A549 (cell line): ENCODE measurements at regions not wholly inside any gene's neighbourhood (a gene's known extent, or its start where the extent isn't known, plus 50 kb on each side); places are given as distances from the start of the nearest gene placed in this dataset.

ENCODE experiments used
- ATAC-seq, 2 experiments: fragments of 200-7000 bp in 1 of 2; fragments of >200 bp in 1 of 2; cut with Nextera tagmentation in 1 of 2; cut with Tn5 transposase in 1 of 2; 3 replicates each; pipeline versions ENCODE4 v1.8.0 to v1.9.1; 2018 to 2020; ENCODE audit warnings: mild to moderate bottlenecking in 1 of 2, moderate library complexity in 1 of 2
- CTCF ChIA-PET: fragments of 300-600 bp; sonication (Branson Sonifier 250); formaldehyde crosslinking; extraction: SDS; loops from one replicate; lab custom pipeline; 2021; ENCODE audit warnings: antibody characterized with exemption, inconsistent platforms; lab: Yijun Ruan, JAX
- POLR2A ChIA-PET: fragments of 350-600 bp; formaldehyde crosslinking; extraction: SDS; loops from one replicate; lab custom pipeline; 2021; ENCODE audit warnings: antibody characterized with exemption, inconsistent platforms; lab: Yijun Ruan, JAX
- DNase-seq, 2 experiments: peaks; one replicate each; pipeline versions ENCODE4 v3.0.0 to v3.0.0-alpha.2; 2011 to 2016; ENCODE audit warnings: low read depth in 1 of 2, low spot score in 1 of 2
- FAIRE-seq: peaks from 2 replicates; lab custom pipeline; 2011; peaks lifted over from hg19 to GRCh38; lab: Jason Lieb, UNC
- H3K27ac ChIP-seq, 2 experiments: fragments of >200 bp; sonication (Bioruptor Twin); formaldehyde crosslinking; 3 replicates each; pipeline ENCODE4 v1.5.1; 2016 to 2017
- H3K4me1 ChIP-seq: fragments of >200 bp; sonication (Bioruptor Twin); formaldehyde crosslinking; 3 replicates; pipeline ENCODE4 v1.6.1; 2016
- H3K4me2 ChIP-seq: fragments of >200 bp; sonication (Bioruptor Twin); formaldehyde crosslinking; 3 replicates; pipeline ENCODE4 v1.6.1; 2016
- H3K4me3 ChIP-seq: fragments of >200 bp; sonication (Bioruptor Twin); formaldehyde crosslinking; 3 replicates; pipeline ENCODE4 v1.5.1; 2016
- H3K9me3 ChIP-seq: fragments of >200 bp; sonication (Bioruptor Twin); formaldehyde crosslinking; 3 replicates; pipeline ENCODE4 v1.6.1; 2016
- BCL3 ChIP-seq: fragments of >200 bp; sonication (Bioruptor Twin); formaldehyde crosslinking; IDR thresholded peaks from 3 replicates; pipeline ENCODE4 v1.6.1; 2016
- CBX2 ChIP-seq: fragments of 200-600 bp; sonication (generic); IDR thresholded peaks from 2 replicates; pipeline ENCODE4 v1.6.1; 2016; ENCODE audit warnings: low read depth, mild to moderate bottlenecking, borderline replicate concordance
- CEBPB ChIP-seq, 2 experiments: fragments of >200 bp in 1 of 2; sonication (Bioruptor Twin) in 1 of 2; formaldehyde crosslinking in 1 of 2; IDR thresholded peaks; 2 replicates each; pipeline ENCODE4 v1.6.1; 2012 to 2016
- CHD2 ChIP-seq: fragments of 150-350 bp; IDR thresholded peaks from 2 replicates; pipeline ENCODE4 v1.6.1; 2014; ENCODE audit warnings: low read length; ENCODE audit not compliant: partially characterized antibody
- EHMT2 ChIP-seq: fragments of 200-600 bp; sonication (generic); IDR thresholded peaks from 2 replicates; pipeline ENCODE4 v1.6.1; 2016; ENCODE audit warnings: antibody characterized with exemption, low read depth, mild to moderate bottlenecking, moderate library complexity
- ELK1 ChIP-seq: fragments of 150-350 bp; IDR thresholded peaks from 2 replicates; pipeline ENCODE4 v1.6.1; 2014; ENCODE audit warnings: low read depth, mild to moderate bottlenecking, low read length
- FOSB ChIP-seq: fragments of 250-450 bp; sonication (Bioruptor Pico); IDR thresholded peaks from 2 replicates; pipeline ENCODE4 v1.5.0; 2020; ENCODE audit warnings: mild to moderate bottlenecking, moderate library complexity
- HDAC2 ChIP-seq: fragments of 200-600 bp; sonication (generic); IDR thresholded peaks from 2 replicates; pipeline ENCODE4 v1.6.1; 2016
- JUN ChIP-seq, 2 experiments: fragments of >200 bp; sonication (Bioruptor Twin); formaldehyde crosslinking; IDR thresholded peaks; 2 replicates in 1 of 2; 3 replicates in 1 of 2; pipeline ENCODE4 v1.6.1; 2016 to 2017
- KDM1A ChIP-seq: fragments of 200-600 bp; sonication (generic); IDR thresholded peaks from 2 replicates; pipeline ENCODE4 v1.6.1; 2016; ENCODE audit warnings: low read depth, mild to moderate bottlenecking
- MAZ ChIP-seq: fragments of 150-350 bp; IDR thresholded peaks from 2 replicates; pipeline ENCODE4 v1.6.1; 2014; ENCODE audit warnings: antibody characterized with exemption, low read depth, low read length, borderline replicate concordance
- NFE2L2 ChIP-seq: fragments of 150-350 bp; conservative IDR thresholded peaks from 2 replicates; pipeline ENCODE4 v1.6.1; 2014; ENCODE audit warnings: low read length
- NPAS2 ChIP-seq: fragments of 250-450 bp; sonication (Bioruptor Pico); IDR thresholded peaks from 2 replicates; pipeline ENCODE4 v1.8.0; 2022; ENCODE audit warnings: mild to moderate bottlenecking, moderate library complexity, borderline replicate concordance
- PHF8 ChIP-seq: fragments of 200-600 bp; sonication (generic); IDR thresholded peaks from 2 replicates; pipeline ENCODE4 v1.6.1; 2016; ENCODE audit warnings: low read depth, mild to moderate bottlenecking, antibody characterized with exemption, moderate library complexity, borderline replicate concordance
- POLR2AphosphoS2 ChIP-seq: conservative IDR thresholded peaks from 2 replicates; pipeline ENCODE4 v1.6.1; 2012; ENCODE audit warnings: low read length, improper control_type of control experiment, inconsistent platforms
- RAD21 ChIP-seq, 2 experiments: fragments of >200 bp in 1 of 2; sonication (Bioruptor Twin) in 1 of 2; formaldehyde crosslinking in 1 of 2; IDR thresholded peaks in 1 of 2; conservative IDR thresholded peaks in 1 of 2; 2 replicates in 1 of 2; 3 replicates in 1 of 2; pipeline ENCODE4 v1.6.1; 2012 to 2018; ENCODE audit warnings: inconsistent platforms in 1 of 2
- RNF2 ChIP-seq: fragments of 200-600 bp; sonication (generic); IDR thresholded peaks from 2 replicates; pipeline ENCODE4 v1.6.1; 2016; ENCODE audit warnings: low read depth, mild to moderate bottlenecking, antibody characterized with exemption, moderate library complexity, borderline replicate concordance
- SMC3 ChIP-seq: fragments of >200 bp; sonication (Bioruptor Twin); formaldehyde crosslinking; IDR thresholded peaks from 3 replicates; pipeline ENCODE4 v1.6.1; 2018; ENCODE audit warnings: inconsistent platforms
- TFCP2L1 ChIP-seq: fragments of 250-450 bp; sonication (Bioruptor Pico); IDR thresholded peaks from 2 replicates; pipeline ENCODE4 v1.5.0; 2021; ENCODE audit warnings: mild to moderate bottlenecking
- TP53 ChIP-seq: fragments of 250-450 bp; sonication (Bioruptor Pico); IDR thresholded peaks from 2 replicates; pipeline ENCODE4 v1.5.0; 2021; ENCODE audit warnings: mild to moderate bottlenecking, moderate library complexity
- ZFP36 ChIP-seq: fragments of 450-650 bp; IDR thresholded peaks from 2 replicates; pipeline ENCODE4 v1.6.1; 2014; ENCODE audit warnings: borderline replicate concordance; ENCODE audit not compliant: partially characterized antibody
- WGBS: methylation state at CpG from one replicate; pipeline ENCODE4 v1.1.6; 2017; ENCODE audit errors: missing lambda C conversion rate; 5-methylcytosine and 5-hydroxymethylcytosine counted together
- TF ChIP-seq, protein P1 (sequence below): IDR thresholded peaks from 2 replicates; pipeline ENCODE4 v1.6.1; 2012
- TF ChIP-seq, protein P2 (sequence below): fragments of >200 bp; sonication (Bioruptor Twin); formaldehyde crosslinking; IDR thresholded peaks from 2 replicates; pipeline ENCODE4 v1.6.1; 2016
- TF ChIP-seq, protein P3 (sequence below): fragments of >200 bp; sonication (Bioruptor Twin); formaldehyde crosslinking; IDR thresholded peaks from 3 replicates; pipeline ENCODE4 v1.5.1; 2016
- TF ChIP-seq, protein P4 (sequence below): fragments of 250-450 bp; sonication (Bioruptor Pico); IDR thresholded peaks from 2 replicates; pipeline ENCODE4 v1.5.0; 2020; ENCODE audit warnings: low read depth, mild to moderate bottlenecking, moderate library complexity
- TF ChIP-seq, protein P5 (sequence below): fragments of 450-650 bp; IDR thresholded peaks from 2 replicates; pipeline ENCODE4 v1.6.1; 2014; ENCODE audit warnings: antibody characterized with exemption

DNA sequence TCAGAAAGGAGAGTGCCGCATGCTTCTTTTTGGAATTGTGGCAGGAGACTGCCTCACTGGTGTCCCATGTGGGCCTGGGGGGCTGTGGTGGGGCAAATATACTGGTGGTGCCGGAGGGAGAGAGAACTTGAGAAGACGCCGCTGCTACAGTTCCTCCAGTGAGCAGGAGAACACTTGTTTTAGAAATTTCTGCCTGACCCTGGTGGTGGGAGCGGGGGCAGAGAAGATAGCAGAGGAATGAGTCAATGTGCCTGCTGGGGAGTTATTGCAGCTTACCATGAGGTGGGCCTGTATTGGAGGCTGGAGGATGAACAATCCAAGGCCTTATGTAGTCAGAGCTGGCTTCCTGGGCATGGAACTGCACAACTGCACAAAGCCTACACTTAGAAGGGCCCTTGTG is 211.8 kb downstream of the SNAPC1 start:
- DNase-seq: no peak
- CTCF ChIA-PET: no interaction called here
- Histone ChIP-seq H3K4me3 (no peak overlapping the region), H3K4me1 (no peaks in the 10 kb centered on the region), H3K9me3 (no peaks in the 10 kb centered on the region; the same call in 2 of the 3 replicates), H3K27ac (no peak overlapping the region)
- FAIRE-seq: no peak
- 32% methylated on average over 5 of the region's 5 CpGs for WGBS
- no peak for ATAC-seq
- TF ChIP-seq, protein P1, sequence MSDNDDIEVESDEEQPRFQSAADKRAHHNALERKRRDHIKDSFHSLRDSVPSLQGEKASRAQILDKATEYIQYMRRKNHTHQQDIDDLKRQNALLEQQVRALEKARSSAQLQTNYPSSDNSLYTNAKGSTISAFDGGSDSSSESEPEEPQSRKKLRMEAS: no peak
- no peak for TF ChIP-seq EHMT2
- no peak for TF ChIP-seq ELK1
- no peak for TF ChIP-seq SMC3
- TF ChIP-seq CEBPB (IDR thresholded peaks at IDR 0.05): no peak
- no peak for TF ChIP-seq JUN (IDR thresholded peaks at IDR 0.05)
- TF ChIP-seq, protein P2, sequence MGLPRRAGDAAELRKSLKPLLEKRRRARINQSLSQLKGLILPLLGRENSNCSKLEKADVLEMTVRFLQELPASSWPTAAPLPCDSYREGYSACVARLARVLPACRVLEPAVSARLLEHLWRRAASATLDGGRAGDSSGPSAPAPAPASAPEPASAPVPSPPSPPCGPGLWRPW: no peak
- TF ChIP-seq NPAS2: no peak
- no peak for TF ChIP-seq PHF8
- TF ChIP-seq RAD21 (conservative IDR thresholded peaks at IDR 0.05 in 1 of 2, IDR thresholded peaks at IDR 0.05 in 1 of 2): no peak
- TF ChIP-seq, protein P3, sequence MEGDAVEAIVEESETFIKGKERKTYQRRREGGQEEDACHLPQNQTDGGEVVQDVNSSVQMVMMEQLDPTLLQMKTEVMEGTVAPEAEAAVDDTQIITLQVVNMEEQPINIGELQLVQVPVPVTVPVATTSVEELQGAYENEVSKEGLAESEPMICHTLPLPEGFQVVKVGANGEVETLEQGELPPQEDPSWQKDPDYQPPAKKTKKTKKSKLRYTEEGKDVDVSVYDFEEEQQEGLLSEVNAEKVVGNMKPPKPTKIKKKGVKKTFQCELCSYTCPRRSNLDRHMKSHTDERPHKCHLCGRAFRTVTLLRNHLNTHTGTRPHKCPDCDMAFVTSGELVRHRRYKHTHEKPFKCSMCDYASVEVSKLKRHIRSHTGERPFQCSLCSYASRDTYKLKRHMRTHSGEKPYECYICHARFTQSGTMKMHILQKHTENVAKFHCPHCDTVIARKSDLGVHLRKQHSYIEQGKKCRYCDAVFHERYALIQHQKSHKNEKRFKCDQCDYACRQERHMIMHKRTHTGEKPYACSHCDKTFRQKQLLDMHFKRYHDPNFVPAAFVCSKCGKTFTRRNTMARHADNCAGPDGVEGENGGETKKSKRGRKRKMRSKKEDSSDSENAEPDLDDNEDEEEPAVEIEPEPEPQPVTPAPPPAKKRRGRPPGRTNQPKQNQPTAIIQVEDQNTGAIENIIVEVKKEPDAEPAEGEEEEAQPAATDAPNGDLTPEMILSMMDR: no peak
- no peak for TF ChIP-seq MAZ
- TF ChIP-seq HDAC2: no peak
- TF ChIP-seq, all 56 proteins: peak for 0
- H3K4me2 ChIP-seq: no peak overlapping the region
- POLR2A ChIA-PET: no interaction called here

- FAIRE-seq (no peak), DNase-seq (no peak), ATAC-seq (no peak)
- Histone ChIP-seq H3K4me1 (no peaks in the 10 kb centered on the region), H3K27ac (no peak overlapping the region), H3K9me3 (no peaks in the 10 kb centered on the region; the same call in 2 of the 3 replicates), H3K4me2 (no peak overlapping the region), H3K4me3 (no peak overlapping the region)
- no peak for TF ChIP-seq FOSB (CRISPR knock-in tag)
- TF ChIP-seq, protein P4, sequence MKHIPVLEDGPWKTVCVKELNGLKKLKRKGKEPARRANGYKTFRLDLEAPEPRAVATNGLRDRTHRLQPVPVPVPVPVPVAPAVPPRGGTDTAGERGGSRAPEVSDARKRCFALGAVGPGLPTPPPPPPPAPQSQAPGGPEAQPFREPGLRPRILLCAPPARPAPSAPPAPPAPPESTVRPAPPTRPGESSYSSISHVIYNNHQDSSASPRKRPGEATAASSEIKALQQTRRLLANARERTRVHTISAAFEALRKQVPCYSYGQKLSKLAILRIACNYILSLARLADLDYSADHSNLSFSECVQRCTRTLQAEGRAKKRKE (CRISPR knock-in tag): no peak
- TF ChIP-seq ELK1: no peak
- TF ChIP-seq RNF2: no peak
- TF ChIP-seq CHD2: no peak
- TF ChIP-seq EHMT2: no peak
- no peak for TF ChIP-seq ZFP36
- TF ChIP-seq, protein P1: no peak
- TF ChIP-seq TP53 (CRISPR knock-in tag): no peak
- no peak for TF ChIP-seq BCL3
- TF ChIP-seq, protein P5, sequence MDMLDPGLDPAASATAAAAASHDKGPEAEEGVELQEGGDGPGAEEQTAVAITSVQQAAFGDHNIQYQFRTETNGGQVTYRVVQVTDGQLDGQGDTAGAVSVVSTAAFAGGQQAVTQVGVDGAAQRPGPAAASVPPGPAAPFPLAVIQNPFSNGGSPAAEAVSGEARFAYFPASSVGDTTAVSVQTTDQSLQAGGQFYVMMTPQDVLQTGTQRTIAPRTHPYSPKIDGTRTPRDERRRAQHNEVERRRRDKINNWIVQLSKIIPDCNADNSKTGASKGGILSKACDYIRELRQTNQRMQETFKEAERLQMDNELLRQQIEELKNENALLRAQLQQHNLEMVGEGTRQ: no peak
- no peak for TF ChIP-seq MAZ
- TF ChIP-seq PHF8: no peak
- TF ChIP-seq POLR2AphosphoS2: no peak
- TF ChIP-seq CBX2: no peak
- no peak for TF ChIP-seq KDM1A
- no peak for TF ChIP-seq TFCP2L1 (CRISPR knock-in tag)
- TF ChIP-seq CEBPB (IDR thresholded peaks at IDR 0.05): no peak
- no peak for TF ChIP-seq NFE2L2
- CTCF ChIA-PET: no interaction called here
- POLR2A ChIA-PET: no interaction called here
Observed at GRCh38 chr14:61977217-61977616, 215.0 kb downstream of the SNAPC1 start.
